Fibroblast of the aortic adventitia (primary cell): ENCODE measurements at regions not wholly inside any gene's neighbourhood (a gene's known extent, or its start where the extent isn't known, plus 50 kb on each side); places are given as distances from the start of the nearest gene placed in this dataset.

Source experiments
- DNase-seq: peaks from one replicate; pipeline ENCODE4 v3.0.0-alpha.2; 2010; ENCODE audit warnings: low read depth
- H3K4me3 ChIP-seq: 2 replicates; pipeline ENCODE4 v1.5.1; 2011; ENCODE audit warnings: low read depth, mild to moderate bottlenecking, control low read depth, low read length, moderate library complexity
- CTCF ChIP-seq: IDR thresholded peaks from 2 replicates; pipeline ENCODE4 v1.5.1; 2011; ENCODE audit warnings: mild to moderate bottlenecking, low read length, control low read depth, inconsistent platforms; ENCODE audit not compliant: insufficient read depth

DNA sequence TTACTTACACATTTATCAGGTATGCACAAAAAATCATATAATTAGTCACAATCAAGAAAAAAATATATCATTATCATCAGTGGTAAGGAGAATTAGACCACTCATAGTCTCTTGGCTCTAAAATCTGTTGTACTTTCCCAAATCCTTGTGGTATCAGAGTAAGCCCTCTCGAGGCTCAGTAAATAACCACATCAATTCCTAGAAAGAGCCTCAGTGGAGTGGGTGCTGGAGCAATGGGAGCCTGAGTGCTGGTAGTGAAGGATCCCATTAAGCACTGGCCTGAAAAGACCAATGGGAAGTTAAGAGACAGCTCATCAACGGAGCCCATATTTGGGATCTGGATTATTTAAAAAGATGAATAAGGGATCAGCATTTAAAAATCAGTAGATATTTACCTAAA, 130.3 kb upstream of the EFNA5 start:
- H3K4me3 ChIP-seq, result no peak overlapping the region
- TF ChIP-seq CTCF, result no peak
- no peak for DNase-seq

GRCh38 chr5:107799306-107799705, 128.6 kb upstream of the EFNA5 start:
- DNase-seq, result no peak
- no peak overlapping the region for H3K4me3 ChIP-seq
- no peak for TF ChIP-seq CTCF

DNA sequence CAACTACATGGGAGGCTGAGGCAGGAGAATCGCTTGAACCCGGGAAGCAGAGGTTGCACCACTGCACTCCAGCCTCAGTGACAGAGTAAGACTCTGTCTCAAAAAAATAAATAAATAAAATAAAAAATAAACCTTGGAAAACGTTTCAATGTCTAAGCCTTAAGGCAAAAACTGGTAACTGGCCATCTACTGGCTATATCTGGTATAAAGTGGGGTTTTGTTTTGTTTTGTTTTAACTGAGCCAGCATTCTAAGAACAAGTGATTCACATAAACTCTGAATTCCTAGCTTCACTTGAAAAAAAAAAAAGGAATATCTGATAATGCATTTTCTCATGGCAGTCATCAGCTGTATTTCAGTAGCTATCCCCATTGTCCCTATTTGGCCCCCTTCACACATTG, 126.1 kb upstream of the EFNA5 start:
- TF ChIP-seq CTCF, result no peak
- no peak overlapping the region for H3K4me3 ChIP-seq
- DNase-seq, result no peak

DNA sequence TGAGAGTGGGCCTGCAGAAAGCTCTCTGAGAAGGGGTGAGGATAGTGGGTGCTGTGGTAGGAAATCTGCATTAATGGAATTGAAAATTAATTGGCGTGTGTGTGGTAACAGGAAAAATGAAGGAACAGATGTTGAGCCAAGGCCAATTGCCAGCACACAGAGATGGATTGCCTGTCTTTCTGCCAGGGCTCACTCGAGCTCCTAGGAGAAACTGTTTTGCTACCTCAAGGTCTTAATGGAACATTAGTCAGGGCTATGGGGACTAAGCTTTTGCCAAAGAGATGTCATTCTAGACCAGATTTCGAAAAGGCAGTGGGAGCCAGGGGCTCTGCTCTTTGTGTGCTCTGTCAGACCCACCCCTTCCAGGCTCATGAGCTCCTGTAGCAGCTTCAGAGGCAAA, 124.0 kb upstream of the EFNA5 start:
- DNase-seq, result peak; percentile 22
- H3K4me3 ChIP-seq, result no peak overlapping the region
- no peak for TF ChIP-seq CTCF

DNA sequence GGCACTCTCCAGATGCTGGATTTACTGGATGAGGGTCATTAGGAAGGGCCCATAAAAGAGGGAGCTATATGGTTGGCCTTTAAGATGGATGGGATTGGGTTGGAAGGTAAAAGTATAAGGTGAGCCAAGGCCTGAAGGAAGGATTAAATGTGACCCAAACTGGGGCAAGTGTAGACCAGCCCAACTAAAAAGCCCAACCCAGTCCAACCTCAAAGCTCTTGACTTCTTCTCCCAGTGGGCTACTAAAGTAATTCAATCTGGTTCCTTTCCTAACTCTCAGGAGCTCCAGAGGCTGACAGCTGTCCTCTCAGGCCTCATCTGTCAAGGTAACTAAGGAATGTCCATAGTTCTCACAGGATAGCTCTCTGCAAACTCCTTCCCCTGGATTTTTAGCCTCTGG, 122.2 kb upstream of the EFNA5 start:
- no peak for TF ChIP-seq CTCF
- no peak overlapping the region for H3K4me3 ChIP-seq
- DNase-seq, result no peak

DNA sequence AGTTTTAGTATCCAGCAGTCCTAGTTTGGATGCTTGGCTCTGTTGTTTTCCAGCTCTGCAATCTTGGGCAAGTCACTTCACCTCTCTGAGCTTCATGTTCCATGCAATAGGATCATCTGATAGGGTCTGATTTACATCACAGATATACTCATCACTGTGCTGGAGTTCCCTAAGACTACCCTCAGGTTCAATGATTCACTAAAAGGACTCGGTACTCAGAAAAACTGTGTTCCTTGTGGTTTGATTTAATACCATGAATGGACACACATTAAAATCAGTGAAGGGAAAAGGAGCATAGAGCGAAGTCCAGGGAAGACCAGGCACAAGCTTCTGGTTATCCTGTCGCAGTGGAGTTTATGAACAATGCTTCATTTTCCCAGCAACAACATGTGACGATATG, 119.9 kb upstream of the EFNA5 start:
- H3K4me3 ChIP-seq, result no peak overlapping the region
- TF ChIP-seq CTCF, result no peak
- DNase-seq, result no peak

DNA sequence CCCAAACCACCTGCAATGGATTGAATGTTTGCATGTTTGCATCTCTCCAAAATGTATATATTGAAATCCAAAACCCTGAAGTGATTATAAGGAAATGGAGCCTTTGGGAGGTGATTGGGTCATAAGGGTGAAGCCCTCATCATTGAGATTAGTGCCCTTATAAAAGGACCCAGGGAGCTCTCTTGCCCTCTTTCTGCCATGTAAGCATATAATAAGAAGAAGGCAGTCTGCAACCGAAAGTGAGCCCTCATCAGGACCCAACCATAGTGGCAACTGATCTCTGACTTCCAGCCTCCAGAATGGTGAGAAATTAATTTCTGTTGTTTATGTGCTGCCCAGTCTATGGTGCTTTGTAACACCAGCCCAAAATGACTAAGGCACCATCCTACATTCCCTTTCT, 115.7 kb upstream of the EFNA5 start:
- no peak for DNase-seq
- H3K4me3 ChIP-seq, result no peak overlapping the region
- TF ChIP-seq CTCF, result no peak
